HG03159 (cell line): ENCODE measurements at regions not wholly inside any gene's neighbourhood (a gene's known extent, or its start where the extent isn't known, plus 50 kb on each side); places are given as distances from the start of the nearest gene placed in this dataset.

Source experiments
- ATAC-seq: cut with Tn5 transposase; IDR thresholded peaks from one replicate; pipeline ENCODE4 v1.9.1; 2021; ENCODE audit warnings: mild to moderate bottlenecking, moderate library complexity; ENCODE audit not compliant: unreplicated experiment

DNA sequence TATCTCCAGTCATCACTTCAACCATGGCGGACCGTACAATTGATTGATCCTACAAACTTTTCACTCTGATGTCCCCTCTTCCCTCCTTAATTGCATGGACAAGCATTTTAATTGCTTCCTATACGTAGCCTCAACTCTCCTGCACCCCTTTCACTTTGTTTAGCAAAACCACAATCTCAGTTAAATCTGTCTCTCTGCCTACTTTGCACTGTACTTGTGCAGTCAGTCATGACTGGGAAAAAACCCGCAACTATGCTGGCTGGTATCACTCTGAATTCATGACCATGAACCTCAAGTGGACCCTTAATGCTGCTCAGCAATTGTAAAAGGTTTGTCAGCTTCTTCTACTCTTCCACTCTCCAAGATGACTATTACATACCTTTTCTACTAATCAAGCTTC is 51.7 kb upstream of the AFF2 start:
- no peak for ATAC-seq
